WI38 (cell line): ENCODE measurements at regions not wholly inside any gene's neighbourhood (a gene's known extent, or its start where the extent isn't known, plus 50 kb on each side); places are given as distances from the start of the nearest gene placed in this dataset.

Source experiments
- H3K4me3 ChIP-seq: 2 replicates; pipeline ENCODE4 v1.5.1; 2011; ENCODE audit warnings: low read depth, mild to moderate bottlenecking, control low read depth, low read length
- CTCF ChIP-seq: IDR thresholded peaks from 2 replicates; pipeline ENCODE4 v1.5.1; 2012; ENCODE audit warnings: low read depth, mild to moderate bottlenecking, control low read depth, low read length

GRCh38 chr16:72286936-72287620 lies 115.1 kb upstream of the PMFBP1 start:
- H3K4me3 ChIP-seq, result no peak overlapping the region
- no peak for TF ChIP-seq CTCF

GRCh38 chr16:72285728-72286127 lies 113.8 kb upstream of the PMFBP1 start:
- no peak overlapping the region for H3K4me3 ChIP-seq
- TF ChIP-seq CTCF, result no peak

- TF ChIP-seq CTCF, result no peak
- H3K4me3 ChIP-seq, result no peak overlapping the region
Observed at GRCh38 chr16:72285324-72285723, 113.4 kb upstream of the PMFBP1 start.

- H3K4me3 ChIP-seq, result no peak overlapping the region
- no peak for TF ChIP-seq CTCF
Observed at GRCh38 chr16:72284042-72284789, 112.3 kb upstream of the PMFBP1 start.

- H3K4me3 ChIP-seq, result no peak overlapping the region
- no peak for TF ChIP-seq CTCF
Observed at GRCh38 chr16:72282362-72282761, 110.4 kb upstream of the PMFBP1 start.

- H3K4me3 ChIP-seq, result no peak overlapping the region
- no peak for TF ChIP-seq CTCF
Observed at GRCh38 chr16:72278301-72278700, 106.3 kb upstream of the PMFBP1 start.

- no peak for TF ChIP-seq CTCF
Observed at GRCh38 chr16:72277749-72278148, 105.8 kb upstream of the PMFBP1 start.

More at GRCh38 chr16:72277749-72278148, 105.8 kb upstream of the PMFBP1 start:
- no peak overlapping the region for H3K4me3 ChIP-seq
